ENCODE measurements at regions not wholly inside any gene's neighbourhood (a gene's known extent, or its start where the extent isn't known, plus 50 kb on each side); places are given as distances from the start of the nearest gene placed in this dataset.

DNA sequence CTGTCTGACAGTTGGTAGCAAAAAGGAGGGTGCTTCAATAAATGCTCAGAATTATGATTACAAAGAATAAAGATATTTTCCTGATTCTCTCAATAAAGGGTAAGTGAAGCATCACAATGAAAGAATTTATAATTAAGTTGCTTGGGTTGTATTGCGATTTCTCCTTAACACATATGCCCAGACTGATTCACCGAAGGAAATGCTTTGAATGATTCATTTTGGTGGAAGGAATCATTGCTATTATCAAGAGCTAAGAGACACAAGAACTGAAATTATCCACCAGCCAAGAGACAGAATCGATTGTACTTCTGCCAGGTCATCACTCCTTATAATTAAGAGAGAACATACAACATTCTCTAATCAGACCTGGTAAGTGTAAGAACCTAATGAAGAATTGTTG is 301.4 kb downstream of the NR4A2 start:
- Mint-ChIP-seq H3K4me1 (ENCODE audit: low read depth) (peaks cover 8% of the 10 kb centered on the region), H3K27ac (no peak overlapping the region), H3K9me3 (peaks cover 9% of the 10 kb centered on the region), H3K27me3 (no peaks in the 10 kb centered on the region), H3K36me3 (ENCODE audit: low read depth) (no peaks in the 10 kb centered on the region), H3K4me3 (no peak overlapping the region)
- intact Hi-C loops (cut with micrococcal nuclease) = no loop called here

GRCh38 chr2:156023229-156023869 is 309.2 kb downstream of the NR4A2 start:
- Mint-ChIP-seq H3K9me3 (no peaks in the 10 kb centered on the region), H3K4me1 (ENCODE audit: low read depth) (peaks cover 25% of the 10 kb centered on the region), H3K36me3 (ENCODE audit: low read depth) (no peaks in the 10 kb centered on the region), H3K27ac (peak overlapping the region; percentile 54), H3K4me3 (no peak overlapping the region), H3K27me3 (no peaks in the 10 kb centered on the region)
- intact Hi-C loops (cut with micrococcal nuclease) = no loop called here

DNA sequence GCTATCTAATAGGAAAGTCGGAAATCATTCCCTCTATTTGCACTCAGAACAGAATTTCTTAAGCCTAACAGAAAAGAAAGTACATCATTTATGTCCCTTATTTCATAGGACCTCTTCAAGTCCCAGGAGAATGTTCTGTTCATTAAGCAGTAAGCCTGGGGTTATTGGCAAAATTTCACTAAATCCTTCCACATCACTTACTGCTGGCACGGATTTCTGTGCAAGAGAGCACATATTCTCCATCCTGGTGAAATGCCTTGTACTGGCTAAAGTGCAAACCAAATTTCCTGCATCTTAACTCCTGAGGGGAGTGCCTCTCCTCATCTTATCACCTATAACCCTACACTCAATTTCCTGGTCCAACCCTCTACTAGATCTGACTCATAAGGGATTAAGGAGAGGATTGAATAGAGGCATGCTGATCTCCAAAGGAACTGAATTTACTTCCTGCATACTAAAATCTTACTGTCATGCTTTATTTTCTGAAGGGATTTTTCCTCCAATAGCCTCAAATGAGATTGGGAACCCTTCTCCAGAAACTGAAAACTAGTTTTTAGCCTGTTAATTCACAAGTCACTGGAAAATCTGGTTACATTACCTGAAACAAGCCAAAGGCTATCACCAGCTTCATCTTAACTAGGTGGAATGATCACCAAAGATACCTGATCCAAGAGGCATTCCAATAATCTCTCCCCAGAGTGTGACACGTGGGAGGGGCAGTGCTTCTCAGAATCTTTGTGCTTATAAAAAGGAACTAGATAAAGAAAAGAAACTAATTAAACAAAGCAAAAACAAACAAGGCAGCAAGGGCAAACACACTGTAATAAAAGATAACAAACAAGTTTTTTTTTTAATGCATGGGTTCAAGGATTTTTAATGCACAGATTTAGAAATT is 311.1 kb downstream of the NR4A2 start:
- H3K27me3 Mint-ChIP-seq = no peaks in the 10 kb centered on the region
- H3K36me3 Mint-ChIP-seq (ENCODE audit: low read depth) = no peaks in the 10 kb centered on the region
- peaks cover 25% of the 10 kb centered on the region for H3K4me1 Mint-ChIP-seq (ENCODE audit: low read depth)
- intact Hi-C loops (cut with micrococcal nuclease) = no loop called here
- no peak overlapping the region for H3K4me3 Mint-ChIP-seq
- no peaks in the 10 kb centered on the region for H3K9me3 Mint-ChIP-seq
- no peak overlapping the region for H3K27ac Mint-ChIP-seq

DNA sequence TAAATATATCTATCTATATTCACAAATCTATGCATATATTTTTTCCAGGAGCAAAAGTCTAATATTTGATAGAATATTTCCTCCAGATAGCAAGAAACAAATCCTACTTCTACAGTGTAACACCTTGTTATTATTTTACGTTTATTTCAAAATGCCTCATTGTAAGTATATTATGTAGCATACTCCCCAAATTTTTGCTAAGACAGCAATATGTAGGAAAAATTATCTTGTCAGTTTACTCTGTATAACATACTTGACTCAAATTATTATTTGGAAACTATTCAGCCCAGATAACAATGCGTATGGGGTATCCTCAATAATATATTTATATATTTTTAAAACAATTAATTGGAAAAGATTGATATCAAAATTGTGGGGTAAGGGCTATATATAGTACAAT is 313.2 kb downstream of the NR4A2 start:
- H3K27ac Mint-ChIP-seq = no peak overlapping the region
- no peaks in the 10 kb centered on the region for H3K9me3 Mint-ChIP-seq
- intact Hi-C loops (cut with micrococcal nuclease) = no loop called here
- no peak overlapping the region for H3K4me3 Mint-ChIP-seq
- no peaks in the 10 kb centered on the region for H3K36me3 Mint-ChIP-seq (ENCODE audit: low read depth)
- H3K27me3 Mint-ChIP-seq = no peaks in the 10 kb centered on the region
- H3K4me1 Mint-ChIP-seq (ENCODE audit: low read depth) = peaks cover 24% of the 10 kb centered on the region

GRCh38 chr2:156017341-156017885 is 315.1 kb downstream of the NR4A2 start:
- Mint-ChIP-seq H3K27me3 (peaks cover 2% of the 10 kb centered on the region), H3K4me3 (no peak overlapping the region), H3K27ac (no peak overlapping the region), H3K4me1 (ENCODE audit: low read depth) (peaks cover 6% of the 10 kb centered on the region), H3K9me3 (no peaks in the 10 kb centered on the region), H3K36me3 (ENCODE audit: low read depth) (no peaks in the 10 kb centered on the region)
- intact Hi-C loops (cut with micrococcal nuclease) = no loop called here

- peaks cover 2% of the 10 kb centered on the region for H3K27me3 Mint-ChIP-seq
- H3K36me3 Mint-ChIP-seq (ENCODE audit: low read depth) = no peaks in the 10 kb centered on the region
- intact Hi-C loops (cut with micrococcal nuclease) = no loop called here
- peaks cover 11% of the 10 kb centered on the region for H3K9me3 Mint-ChIP-seq
- no peak overlapping the region for H3K27ac Mint-ChIP-seq
- H3K4me1 Mint-ChIP-seq (ENCODE audit: low read depth) = no peaks in the 10 kb centered on the region
- no peak overlapping the region for H3K4me3 Mint-ChIP-seq
Observed at GRCh38 chr2:156009293-156009692, 323.2 kb downstream of the NR4A2 start.

DNA sequence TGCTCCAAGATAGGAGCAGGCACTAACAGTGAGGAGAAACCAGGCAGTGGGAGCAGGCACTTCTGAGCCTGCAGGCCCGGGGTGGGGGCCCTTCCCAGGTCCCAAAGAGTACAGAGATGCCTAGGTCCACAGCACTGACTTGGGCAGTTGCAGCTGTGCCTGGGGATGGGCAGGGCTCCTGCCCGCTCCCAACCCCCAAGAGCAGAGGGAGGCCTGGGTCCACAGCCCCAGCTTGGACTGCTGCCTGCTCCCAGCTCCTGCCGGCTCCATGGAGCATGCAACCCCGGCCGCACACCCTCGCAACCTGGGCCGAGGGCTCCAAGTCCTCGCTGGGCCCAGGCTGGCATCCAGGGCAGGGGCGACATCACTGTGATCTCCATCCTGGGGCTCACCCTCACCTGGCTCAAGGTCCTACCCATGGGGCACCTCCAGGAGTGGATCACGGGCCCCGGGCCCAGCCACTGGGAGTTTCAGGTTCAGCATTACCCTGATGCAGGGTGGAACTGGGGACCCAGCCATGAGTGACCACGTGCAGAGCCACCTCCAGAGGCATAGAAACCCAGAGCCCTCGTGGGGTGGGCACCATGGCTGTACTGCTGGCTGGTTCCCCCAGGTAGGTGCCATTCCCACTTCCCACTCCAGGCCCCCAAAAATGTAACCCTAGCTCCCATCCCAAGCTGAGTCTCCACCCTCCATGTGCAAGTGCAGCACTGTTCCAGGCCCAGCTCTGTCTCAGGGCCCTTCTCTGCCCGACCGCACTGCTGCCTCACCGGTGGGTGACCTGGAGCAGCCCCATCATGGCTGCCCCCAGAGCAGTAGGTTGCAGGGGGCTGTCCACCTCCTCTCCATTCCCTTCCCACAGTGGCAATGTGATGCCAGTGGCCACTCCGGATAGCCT is 325.6 kb downstream of the NR4A2 start:
- H3K4me1 Mint-ChIP-seq (ENCODE audit: low read depth) = no peaks in the 10 kb centered on the region
- H3K27me3 Mint-ChIP-seq = no peaks in the 10 kb centered on the region
- H3K36me3 Mint-ChIP-seq (ENCODE audit: low read depth) = no peaks in the 10 kb centered on the region
- peaks cover 11% of the 10 kb centered on the region for H3K9me3 Mint-ChIP-seq
- H3K4me3 Mint-ChIP-seq = no peak overlapping the region
- no peak overlapping the region for H3K27ac Mint-ChIP-seq
- intact Hi-C loops (cut with micrococcal nuclease) = no loop called here

DNA sequence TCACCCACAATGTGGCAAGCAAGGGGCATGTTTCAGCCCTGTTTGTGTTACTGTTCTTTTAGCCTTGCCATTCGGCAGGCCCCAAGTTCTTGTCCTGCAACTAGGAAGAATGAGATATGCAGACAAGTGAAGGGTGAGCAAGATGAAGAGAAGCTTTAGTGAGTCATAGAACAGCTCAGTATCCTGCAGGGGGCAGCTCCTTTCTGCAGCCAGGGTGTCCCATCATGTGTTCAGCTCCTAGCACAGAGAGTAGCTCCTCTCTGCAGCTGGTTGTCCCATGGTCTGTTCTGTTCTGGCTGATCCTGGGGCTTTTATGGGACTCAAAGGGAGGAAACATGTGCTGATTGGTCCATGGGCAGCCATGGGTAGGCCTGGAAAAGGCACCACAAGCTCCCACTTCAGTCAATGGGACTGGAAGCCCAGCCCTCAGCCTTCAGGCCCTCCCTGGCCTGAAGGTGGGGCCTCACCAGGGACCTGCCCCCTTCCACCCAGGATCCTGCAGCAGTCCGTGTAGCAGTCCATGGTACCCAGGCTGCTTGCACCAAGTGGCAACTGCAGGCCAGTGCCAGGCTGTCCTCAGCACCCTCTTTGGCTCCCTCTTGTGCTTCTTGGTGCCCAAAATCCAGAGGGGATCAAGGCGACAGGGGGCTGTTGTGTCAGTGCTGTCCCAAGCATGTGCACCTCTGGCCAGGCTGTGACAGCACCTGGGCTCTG is 326.4 kb downstream of the NR4A2 start:
- Mint-ChIP-seq H3K4me1 (ENCODE audit: low read depth) (no peaks in the 10 kb centered on the region), H3K9me3 (peaks cover 11% of the 10 kb centered on the region), H3K27me3 (no peaks in the 10 kb centered on the region), H3K36me3 (ENCODE audit: low read depth) (no peaks in the 10 kb centered on the region), H3K4me3 (no peak overlapping the region), H3K27ac (no peak overlapping the region)
- intact Hi-C loops (cut with micrococcal nuclease) = no loop called here

DNA sequence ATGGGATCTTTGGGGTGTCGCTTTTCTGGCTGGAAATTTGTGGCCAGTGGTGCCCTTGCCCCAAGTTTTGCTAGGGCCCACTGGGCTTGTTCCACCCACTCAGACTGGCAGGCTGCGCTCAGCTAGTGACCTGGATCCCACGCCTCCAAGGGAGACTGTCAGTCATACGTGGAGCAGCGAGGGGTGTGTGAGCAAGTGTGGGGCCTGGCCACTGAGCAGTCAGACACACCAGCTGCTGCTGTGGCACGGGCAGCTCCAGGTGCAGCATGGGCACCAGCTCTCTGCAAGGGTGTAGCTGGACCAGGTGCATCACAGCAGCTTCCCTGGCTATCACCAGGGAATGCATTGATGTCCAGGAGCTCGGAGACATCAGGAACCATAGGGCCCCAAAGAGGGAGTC is 327.0 kb downstream of the NR4A2 start:
- H3K27me3 Mint-ChIP-seq = no peaks in the 10 kb centered on the region
- no peaks in the 10 kb centered on the region for H3K4me1 Mint-ChIP-seq (ENCODE audit: low read depth)
- no peak overlapping the region for H3K27ac Mint-ChIP-seq
- no peaks in the 10 kb centered on the region for H3K36me3 Mint-ChIP-seq (ENCODE audit: low read depth)
- peaks cover 11% of the 10 kb centered on the region for H3K9me3 Mint-ChIP-seq
- intact Hi-C loops (cut with micrococcal nuclease) = no loop called here
- H3K4me3 Mint-ChIP-seq = no peak overlapping the region

- intact Hi-C loops (cut with micrococcal nuclease) = no loop called here
- H3K4me3 Mint-ChIP-seq = no peak overlapping the region
- H3K27me3 Mint-ChIP-seq = no peaks in the 10 kb centered on the region
- H3K9me3 Mint-ChIP-seq = peaks cover under 1% of the 10 kb centered on the region
- H3K27ac Mint-ChIP-seq = no peak overlapping the region
- H3K4me1 Mint-ChIP-seq (ENCODE audit: low read depth) = no peaks in the 10 kb centered on the region
- H3K36me3 Mint-ChIP-seq (ENCODE audit: low read depth) = no peaks in the 10 kb centered on the region
Observed at GRCh38 chr2:156004459-156004858, 328.1 kb downstream of the NR4A2 start.

- Mint-ChIP-seq H3K4me1 (ENCODE audit: low read depth) (no peaks in the 10 kb centered on the region), H3K27ac (no peak overlapping the region), H3K27me3 (no peaks in the 10 kb centered on the region), H3K4me3 (no peak overlapping the region), H3K9me3 (no peaks in the 10 kb centered on the region), H3K36me3 (ENCODE audit: low read depth) (no peaks in the 10 kb centered on the region)
- intact Hi-C loops (cut with micrococcal nuclease) = no loop called here
Observed at GRCh38 chr2:156003780-156004179, 328.7 kb downstream of the NR4A2 start.

- Mint-ChIP-seq H3K27me3 (no peaks in the 10 kb centered on the region), H3K27ac (no peak overlapping the region), H3K36me3 (ENCODE audit: low read depth) (no peaks in the 10 kb centered on the region), H3K4me1 (ENCODE audit: low read depth) (no peaks in the 10 kb centered on the region), H3K4me3 (no peak overlapping the region), H3K9me3 (no peaks in the 10 kb centered on the region)
- intact Hi-C loops (cut with micrococcal nuclease) = no loop called here
Observed at GRCh38 chr2:156001851-156002250, 330.7 kb downstream of the NR4A2 start.

DNA sequence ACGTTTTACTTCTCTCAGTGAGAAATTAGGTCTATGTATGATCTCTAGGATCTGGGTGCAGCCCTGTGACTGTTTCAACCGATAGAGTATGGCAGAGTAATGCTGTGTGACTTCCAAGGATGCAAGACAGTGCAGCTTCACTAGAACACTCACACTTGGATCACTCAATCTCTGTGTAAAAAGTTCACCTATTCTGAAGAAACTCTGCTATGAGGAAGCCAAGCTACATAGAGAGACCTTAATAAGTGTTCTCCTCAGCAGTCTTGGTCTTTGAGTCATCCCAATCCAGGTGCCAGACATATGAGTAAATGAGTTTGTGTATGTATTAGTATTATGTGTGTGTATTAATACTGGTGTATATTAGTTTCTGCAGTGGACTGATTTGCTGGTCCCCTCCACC is 335.0 kb downstream of the NR4A2 start:
- H3K4me3 Mint-ChIP-seq = no peak overlapping the region
- no peak overlapping the region for H3K27ac Mint-ChIP-seq
- H3K4me1 Mint-ChIP-seq (ENCODE audit: low read depth) = no peaks in the 10 kb centered on the region
- no peaks in the 10 kb centered on the region for H3K9me3 Mint-ChIP-seq
- H3K36me3 Mint-ChIP-seq (ENCODE audit: low read depth) = no peaks in the 10 kb centered on the region
- intact Hi-C loops (cut with micrococcal nuclease) = no loop called here
- H3K27me3 Mint-ChIP-seq = no peaks in the 10 kb centered on the region

Data from dendritic cell treated with granulocyte-macrophage colony-stimulating factor and Interleukin-4, amounts not matched to agents 40 ng/mL and 50 ng/mL, for 4 days (primary cell).